Caco-2 (cell line): ENCODE measurements at regions not wholly inside any gene's neighbourhood (a gene's known extent, or its start where the extent isn't known, plus 50 kb on each side); places are given as distances from the start of the nearest gene placed in this dataset.

Experiments used
- BruUV-seq: library from RNA; stranded (reverse); fragments of 400-500 nt; replicated peaks from 2 replicates; lab custom pipeline; 2021; lab: Mats Ljungman, UMichigan
- CTCF ChIA-PET: fragments of 300-600 bp; sonication (Branson Sonifier 250); formaldehyde crosslinking; loops from one replicate; lab custom pipeline; 2022; ENCODE audit warnings: antibody characterized with exemption; lab: Charles Lee
- POLR2A ChIA-PET: fragments of 300-600 bp; sonication (Branson Sonifier 250); formaldehyde crosslinking; loops from one replicate; lab custom pipeline; 2022; ENCODE audit warnings: antibody characterized with exemption; lab: Charles Lee
- DNase-seq, 2 experiments: peaks; one replicate each; pipeline versions ENCODE4 v3.0.0 to v3.0.0-alpha.2; 2020 to 2022
- H3K27me3 ChIP-seq: replicated peaks from 2 replicates; pipeline ENCODE4 v1.6.0; 2011; ENCODE audit warnings: low read length; ENCODE audit not compliant: control insufficient read depth, insufficient read depth
- H3K36me3 ChIP-seq: 2 replicates; pipeline ENCODE4 v1.5.1; 2011; ENCODE audit warnings: low read length; ENCODE audit not compliant: control insufficient read depth, insufficient read depth
- H3K4me1 ChIP-seq: fragments of 250-450 bp; sonication (Bioruptor Pico); 2 replicates; pipeline ENCODE4 v1.5.1; 2020; ENCODE audit warnings: mild to moderate bottlenecking
- H3K4me3 ChIP-seq: 2 replicates; pipeline ENCODE4 v1.5.1; 2011; ENCODE audit warnings: low read depth, mild to moderate bottlenecking, control low read depth, low read length
- H3K9me3 ChIP-seq: fragments of 250-450 bp; sonication (Bioruptor Pico); 2 replicates; pipeline ENCODE4 v1.5.1; 2020; ENCODE audit warnings: mild to moderate bottlenecking, moderate library complexity
- H3K27ac Mint-ChIP-seq: one replicate; pipeline ENCODE4 v1.8.0; 2022; ENCODE audit warnings: mixed read lengths; ENCODE audit not compliant: unreplicated experiment
- H3K27me3 Mint-ChIP-seq: one replicate; pipeline ENCODE4 v1.8.0; 2022; ENCODE audit warnings: mixed read lengths; ENCODE audit not compliant: insufficient read depth, unreplicated experiment
- H3K36me3 Mint-ChIP-seq: one replicate; pipeline ENCODE4 v1.8.0; 2022; ENCODE audit warnings: mild to moderate bottlenecking, mixed read lengths; ENCODE audit not compliant: insufficient read depth, unreplicated experiment
- H3K4me1 Mint-ChIP-seq: one replicate; pipeline ENCODE4 v1.8.0; 2022; ENCODE audit warnings: low read depth, mixed read lengths; ENCODE audit not compliant: unreplicated experiment
- H3K4me3 Mint-ChIP-seq: one replicate; pipeline ENCODE4 v1.8.0; 2022; ENCODE audit warnings: mild to moderate bottlenecking, moderate library complexity, mixed read lengths; ENCODE audit not compliant: unreplicated experiment
- H3K9me3 Mint-ChIP-seq: one replicate; pipeline ENCODE4 v1.8.0; 2022; ENCODE audit warnings: mixed read lengths; ENCODE audit not compliant: unreplicated experiment
- intact Hi-C: fragments of 100-400 bp; cut with micrococcal nuclease; formaldehyde crosslinking; loops from one replicate; pipeline ENCODE4 v1.10.0; 2022; ENCODE audit not compliant: unreplicated experiment
- TF ChIP-seq, protein P1 (sequence below), 2 experiments: fragments of 200-600 bp in 1 of 2; IDR thresholded peaks; 1 replicate in 1 of 2; 2 replicates in 1 of 2; pipeline versions ENCODE4 v1.5.1 to v1.8.0; 2011 to 2022; ENCODE audit warnings: antibody characterized with exemption in 1 of 2, control low read depth in 1 of 2, inconsistent platforms in 1 of 2, low read depth in 1 of 2, low read length in 1 of 2, mild to moderate bottlenecking in 1 of 2, moderate library complexity in 1 of 2; ENCODE audit not compliant: insufficient read depth in 1 of 2, severe bottlenecking in 1 of 2, unreplicated experiment in 1 of 2

DNA sequence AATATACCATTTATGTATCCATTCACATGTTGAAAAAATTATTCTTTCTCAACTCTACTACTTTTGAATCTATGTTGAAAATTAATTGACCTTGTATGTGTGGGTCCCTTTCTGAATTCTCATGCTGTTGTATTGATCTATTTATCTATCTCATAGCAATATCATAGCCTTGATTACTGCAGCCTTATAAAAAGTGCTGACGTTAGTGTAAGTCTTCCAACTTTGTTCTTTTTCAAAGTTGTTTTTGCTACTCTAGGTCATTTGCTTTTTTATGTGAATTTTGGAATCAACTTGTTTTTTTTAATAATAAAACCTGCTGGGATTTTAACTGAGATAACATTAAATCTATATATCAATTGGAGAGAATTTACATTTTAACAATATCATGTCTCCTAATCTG, 52.2 kb upstream of the PAX3 start:
- no peaks in the 10 kb centered on the region for H3K36me3 Mint-ChIP-seq
- H3K27me3 Mint-ChIP-seq: peaks cover 14% of the 10 kb centered on the region
- H3K9me3 Mint-ChIP-seq: peaks cover 8% of the 10 kb centered on the region
- no peak overlapping the region for H3K4me3 Mint-ChIP-seq
- CTCF ChIA-PET: no interaction called here
- H3K27ac Mint-ChIP-seq: no peak overlapping the region
- H3K4me1 Mint-ChIP-seq: no peaks in the 10 kb centered on the region
- BruUV-seq: no TSS peak
- DNase-seq: no peak
- POLR2A ChIA-PET: no interaction called here
- Histone ChIP-seq H3K9me3 (peaks cover 11% of the 10 kb centered on the region), H3K27me3 (no peaks in the 10 kb centered on the region), H3K4me1 (no peaks in the 10 kb centered on the region), H3K36me3 (no peaks in the 10 kb centered on the region), H3K4me3 (no peak overlapping the region)
- TF ChIP-seq, protein P1, sequence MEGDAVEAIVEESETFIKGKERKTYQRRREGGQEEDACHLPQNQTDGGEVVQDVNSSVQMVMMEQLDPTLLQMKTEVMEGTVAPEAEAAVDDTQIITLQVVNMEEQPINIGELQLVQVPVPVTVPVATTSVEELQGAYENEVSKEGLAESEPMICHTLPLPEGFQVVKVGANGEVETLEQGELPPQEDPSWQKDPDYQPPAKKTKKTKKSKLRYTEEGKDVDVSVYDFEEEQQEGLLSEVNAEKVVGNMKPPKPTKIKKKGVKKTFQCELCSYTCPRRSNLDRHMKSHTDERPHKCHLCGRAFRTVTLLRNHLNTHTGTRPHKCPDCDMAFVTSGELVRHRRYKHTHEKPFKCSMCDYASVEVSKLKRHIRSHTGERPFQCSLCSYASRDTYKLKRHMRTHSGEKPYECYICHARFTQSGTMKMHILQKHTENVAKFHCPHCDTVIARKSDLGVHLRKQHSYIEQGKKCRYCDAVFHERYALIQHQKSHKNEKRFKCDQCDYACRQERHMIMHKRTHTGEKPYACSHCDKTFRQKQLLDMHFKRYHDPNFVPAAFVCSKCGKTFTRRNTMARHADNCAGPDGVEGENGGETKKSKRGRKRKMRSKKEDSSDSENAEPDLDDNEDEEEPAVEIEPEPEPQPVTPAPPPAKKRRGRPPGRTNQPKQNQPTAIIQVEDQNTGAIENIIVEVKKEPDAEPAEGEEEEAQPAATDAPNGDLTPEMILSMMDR (IDR thresholded peaks at IDR 0.05; ENCODE audit: insufficient read depth in 1 of 2, low read depth in 1 of 2, low read length in 1 of 2, severe bottlenecking in 1 of 2, unreplicated experiment in 1 of 2): no peak
- intact Hi-C loops: no loop called here

GRCh38 chr2:222352981-222353380, 54.2 kb upstream of the PAX3 start:
- TF ChIP-seq, protein P1 (IDR thresholded peaks at IDR 0.05; ENCODE audit: insufficient read depth in 1 of 2, low read depth in 1 of 2, low read length in 1 of 2, severe bottlenecking in 1 of 2, unreplicated experiment in 1 of 2): no peak
- no TSS peak for BruUV-seq
- no peak for DNase-seq
- Mint-ChIP-seq H3K27me3 (peaks cover 14% of the 10 kb centered on the region), H3K27ac (no peak overlapping the region), H3K4me1 (no peaks in the 10 kb centered on the region), H3K4me3 (no peak overlapping the region), H3K36me3 (no peaks in the 10 kb centered on the region), H3K9me3 (peaks cover 8% of the 10 kb centered on the region)
- H3K4me1 ChIP-seq: no peaks in the 10 kb centered on the region
- no peak overlapping the region for H3K4me3 ChIP-seq
- H3K9me3 ChIP-seq: peaks cover 11% of the 10 kb centered on the region
- intact Hi-C loops: no loop called here
- no peaks in the 10 kb centered on the region for H3K36me3 ChIP-seq
- CTCF ChIA-PET: no interaction called here
- H3K27me3 ChIP-seq: no peaks in the 10 kb centered on the region
- POLR2A ChIA-PET: no interaction called here

DNA sequence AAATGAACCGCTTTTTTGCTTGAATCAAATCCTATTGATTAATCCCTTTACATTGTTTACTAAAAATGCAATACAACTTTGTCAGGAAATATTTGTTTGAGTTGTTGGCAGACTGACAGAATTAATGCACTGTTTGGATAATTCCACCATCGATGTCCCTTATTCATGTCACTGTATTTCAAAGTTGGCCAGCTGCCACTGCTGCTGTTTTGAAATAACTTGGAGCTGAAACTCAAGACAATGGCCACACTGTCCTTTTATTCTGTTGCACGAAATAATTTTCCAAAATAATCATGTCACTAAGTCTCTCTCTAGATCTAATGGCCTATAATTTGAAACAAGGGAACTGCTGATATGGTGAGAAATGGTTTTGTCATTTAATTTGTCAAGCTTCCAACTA, 55.2 kb upstream of the PAX3 start:
- Histone ChIP-seq H3K4me3 (no peak overlapping the region), H3K36me3 (no peaks in the 10 kb centered on the region), H3K27me3 (no peaks in the 10 kb centered on the region), H3K9me3 (peaks cover 11% of the 10 kb centered on the region), H3K4me1 (no peaks in the 10 kb centered on the region)
- TF ChIP-seq, protein P1 (IDR thresholded peaks at IDR 0.05; ENCODE audit: insufficient read depth in 1 of 2, low read depth in 1 of 2, low read length in 1 of 2, severe bottlenecking in 1 of 2, unreplicated experiment in 1 of 2): no peak
- Mint-ChIP-seq H3K9me3 (peaks cover 8% of the 10 kb centered on the region), H3K27me3 (peaks cover 14% of the 10 kb centered on the region), H3K27ac (no peak overlapping the region), H3K36me3 (no peaks in the 10 kb centered on the region), H3K4me1 (no peaks in the 10 kb centered on the region), H3K4me3 (no peak overlapping the region)
- BruUV-seq: no TSS peak
- intact Hi-C loops: no loop called here
- ChIA-PET POLR2A (no interaction called here), CTCF (no interaction called here)
- no peak for DNase-seq
